GM21723 (cell line): ENCODE measurements at regions not wholly inside any gene's neighbourhood (a gene's known extent, or its start where the extent isn't known, plus 50 kb on each side); places are given as distances from the start of the nearest gene placed in this dataset.
"Not testable (repeated sequence)": the region's sequence is repeated elsewhere in the genome, so short reads cannot be mapped to it uniquely, and the experiment has no call there.

Experiments
- ATAC-seq: cut with Tn5 transposase; IDR thresholded peaks from one replicate; pipeline ENCODE4 v1.9.1; 2021; ENCODE audit warnings: mild to moderate bottlenecking, moderate library complexity; ENCODE audit not compliant: unreplicated experiment

- no peak for ATAC-seq
Measured at GRCh38 chr12:32010631-32011336, 51.6 kb downstream of the RESF1 start.

- no peak for ATAC-seq
Measured at GRCh38 chr12:32012249-32012785, 53.1 kb downstream of the RESF1 start.

GRCh38 chr12:32015036-32015435 is 55.8 kb downstream of the RESF1 start:
- no peak for ATAC-seq

DNA sequence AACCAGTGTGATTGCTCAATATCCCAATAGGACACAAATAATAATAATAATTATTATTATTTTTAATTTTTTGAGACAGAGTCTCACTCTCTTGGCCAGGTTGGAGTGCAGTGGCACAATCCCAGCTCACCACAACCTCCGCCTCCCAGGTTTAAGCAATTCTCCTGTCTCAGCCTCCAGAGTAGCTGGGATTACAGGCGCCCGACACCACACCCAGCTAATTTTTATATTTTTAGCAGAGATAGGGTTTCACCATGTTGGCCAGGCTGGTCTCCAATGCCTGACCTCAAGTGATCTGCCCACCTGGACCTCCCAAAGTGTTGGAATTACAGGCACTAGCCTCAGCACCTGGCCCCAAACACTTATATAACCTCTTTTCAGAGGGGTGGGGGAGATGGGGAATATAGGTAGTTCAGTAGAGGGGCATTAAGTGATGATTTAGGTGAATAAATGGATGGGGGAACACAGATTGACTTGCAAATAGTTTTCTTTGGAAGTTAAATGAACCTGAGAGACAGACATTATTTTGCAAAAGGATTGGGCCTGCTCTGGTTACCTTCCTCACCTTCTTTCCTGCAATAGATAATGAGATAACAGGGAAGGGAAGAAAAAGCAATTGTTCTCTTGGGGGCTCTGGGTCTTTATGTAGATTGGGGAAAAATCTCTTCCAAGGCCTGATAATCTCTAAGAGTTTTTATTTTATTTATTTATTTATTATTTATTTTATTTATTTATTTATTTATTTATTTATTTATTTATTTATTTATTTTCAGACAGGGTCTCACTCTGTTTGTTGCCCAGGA is 57.7 kb downstream of the RESF1 start:
- no peak for ATAC-seq

GRCh38 chr12:32021346-32021773 is 62.1 kb downstream of the RESF1 start:
- no peak for ATAC-seq

GRCh38 chr12:32022387-32022786 is 63.2 kb downstream of the RESF1 start:
- not testable (repeated sequence) for ATAC-seq

- ATAC-seq, result not testable (repeated sequence)
Measured at GRCh38 chr12:32023861-32024260, 64.6 kb downstream of the RESF1 start.

DNA sequence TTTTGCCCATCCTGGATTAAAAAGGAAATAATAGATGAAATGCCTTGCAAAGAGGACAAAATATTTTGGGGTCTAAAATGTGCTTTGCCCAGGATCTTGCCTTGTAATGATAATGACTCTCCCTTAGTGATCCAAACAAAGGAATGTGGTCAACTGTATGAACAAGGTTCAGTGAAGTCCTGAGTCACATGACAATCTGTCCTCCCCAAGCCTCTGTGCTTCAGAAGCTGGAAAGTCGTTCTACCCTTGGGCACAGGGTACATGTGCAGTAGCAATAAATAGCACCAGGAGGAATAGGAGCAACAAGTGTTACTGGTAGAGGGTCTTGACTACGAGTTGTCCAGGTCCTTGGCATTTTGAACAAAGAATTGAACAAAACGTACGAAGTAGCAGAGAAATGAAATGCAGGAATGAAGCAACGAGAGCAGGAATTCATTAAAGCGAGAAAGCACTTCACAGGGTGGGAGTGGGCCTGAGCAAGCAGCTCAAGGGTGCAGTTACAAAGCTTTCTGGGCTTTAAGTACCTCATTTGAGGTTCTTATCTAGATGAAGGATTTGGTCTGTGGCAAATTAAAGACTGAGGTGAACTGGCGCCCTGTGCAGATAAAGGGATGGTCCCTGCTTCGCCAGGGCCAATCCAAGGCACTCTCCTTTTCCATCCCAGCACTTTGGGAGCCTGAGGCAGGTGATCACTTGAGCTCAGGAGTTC is 65.8 kb downstream of the RESF1 start:
- no peak for ATAC-seq

GRCh38 chr12:32025906-32026305 is 66.7 kb downstream of the RESF1 start:
- ATAC-seq, result peak; percentile 81

GRCh38 chr12:32027684-32028365 is 68.6 kb downstream of the RESF1 start:
- ATAC-seq, result no peak

DNA sequence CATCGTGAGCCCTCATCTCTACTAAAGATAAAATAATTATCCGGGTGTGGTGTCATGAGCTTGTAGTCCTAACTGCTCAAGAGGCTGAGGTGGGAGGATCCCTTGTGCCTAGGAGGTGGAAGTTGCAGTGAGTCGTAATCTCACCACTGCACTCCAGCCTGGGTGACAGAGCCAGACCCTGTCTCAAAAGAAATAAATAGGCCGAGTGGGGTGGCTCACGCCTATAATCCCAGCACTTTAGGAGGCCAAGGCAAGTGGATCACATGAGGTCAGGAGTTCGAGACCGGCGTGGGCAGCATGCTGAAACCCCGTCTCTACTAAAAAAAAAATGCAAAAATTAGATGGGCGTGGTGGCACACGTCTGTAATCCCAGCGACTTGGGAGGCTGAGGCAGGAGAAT is 70.9 kb downstream of the RESF1 start:
- no peak for ATAC-seq

- no peak for ATAC-seq
Measured at GRCh38 chr12:32030676-32031075, 71.5 kb downstream of the RESF1 start.

GRCh38 chr12:32031109-32031508 is 71.9 kb downstream of the RESF1 start:
- ATAC-seq, result no peak

DNA sequence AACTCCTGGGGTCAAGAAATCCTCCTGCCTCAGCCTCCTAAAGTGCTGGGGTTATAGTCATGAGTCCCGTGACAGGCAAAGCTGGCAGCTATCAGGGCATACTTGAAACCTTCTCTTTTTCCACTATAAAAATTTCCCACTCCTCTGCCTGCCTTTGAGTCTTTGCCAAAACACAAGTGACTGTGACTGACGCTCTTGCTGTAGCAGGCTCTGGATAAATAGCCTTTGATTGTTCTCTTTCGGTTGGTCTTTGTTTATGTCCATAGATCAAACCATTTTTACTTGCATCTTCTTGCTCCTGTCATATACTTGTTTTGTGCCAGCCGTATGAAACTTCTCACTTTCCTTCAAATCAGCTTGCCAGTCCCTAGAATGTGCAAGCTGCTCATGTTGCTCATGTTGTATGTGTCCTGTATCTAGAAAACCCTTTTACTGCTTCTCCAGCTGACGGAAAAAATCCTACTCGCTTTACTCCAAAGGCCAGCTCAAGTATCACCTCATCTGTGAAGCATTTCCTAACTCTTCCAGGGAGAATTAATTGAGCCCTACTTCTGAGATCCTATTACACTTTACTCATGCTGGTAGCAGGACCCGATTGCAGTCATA is 73.1 kb downstream of the RESF1 start:
- no peak for ATAC-seq

DNA sequence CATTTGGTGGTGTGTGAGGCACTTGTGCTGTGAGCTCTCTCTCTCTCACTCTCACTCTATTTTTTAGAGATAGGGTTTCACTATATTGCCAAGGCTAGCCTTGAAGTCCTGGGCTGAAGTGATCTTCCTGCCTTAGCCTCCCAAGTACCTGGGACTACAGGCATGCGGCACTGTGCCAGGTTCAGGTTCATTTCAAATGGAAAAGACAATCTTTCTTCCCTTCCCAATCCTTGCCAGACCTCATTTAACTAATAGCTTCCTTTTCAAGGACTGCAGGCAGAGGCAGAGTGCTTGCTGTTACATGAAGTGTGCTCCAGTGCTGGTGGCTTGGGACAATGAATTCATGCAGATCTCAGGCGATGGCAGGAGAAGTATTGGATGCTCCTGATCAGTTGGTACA is 73.2 kb upstream of the BICD1 start:
- no peak for ATAC-seq

- ATAC-seq, result no peak
Measured at GRCh38 chr12:32034045-32034444, 72.6 kb upstream of the BICD1 start.

DNA sequence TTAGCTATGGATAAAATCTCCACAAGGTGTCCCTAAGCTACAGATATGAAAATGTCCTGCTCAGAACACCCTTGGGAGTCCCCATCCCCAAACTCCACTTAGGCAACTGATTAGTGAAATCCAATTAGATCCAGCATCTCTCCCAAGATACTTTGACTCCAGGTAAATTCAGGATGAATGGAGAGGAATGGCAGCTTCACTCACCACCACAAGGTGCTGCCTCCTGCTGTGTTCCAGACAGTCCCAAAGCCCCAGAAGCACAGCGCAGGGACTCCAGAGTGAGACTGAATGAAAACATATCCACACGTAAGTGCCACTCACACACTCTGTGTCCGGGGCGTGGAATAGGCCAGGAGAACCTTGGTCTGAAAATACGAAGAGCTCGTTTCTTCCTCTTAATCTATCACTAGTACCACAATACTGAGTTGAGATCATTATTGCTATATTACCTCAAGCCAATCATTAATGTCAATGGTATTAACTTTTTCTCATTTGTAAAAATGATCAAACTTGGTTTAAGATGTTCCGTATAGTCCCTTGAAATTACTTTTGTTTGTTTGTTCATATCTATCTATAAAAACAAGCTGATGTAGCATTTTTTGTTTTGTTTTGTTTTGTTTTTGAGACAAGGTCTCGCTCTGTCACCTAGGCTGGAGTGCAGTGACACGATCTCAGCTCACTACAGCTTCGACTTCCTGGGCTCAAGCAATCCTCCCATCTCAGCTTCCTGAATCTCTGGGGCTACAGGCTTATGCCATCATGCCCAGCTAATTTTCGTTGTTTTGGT is 70.0 kb upstream of the BICD1 start:
- ATAC-seq, result no peak

- ATAC-seq, result no peak
Measured at GRCh38 chr12:32039347-32039746, 67.3 kb upstream of the BICD1 start.

- ATAC-seq, result no peak
Measured at GRCh38 chr12:32039917-32040575, 66.6 kb upstream of the BICD1 start.
